HL-60 (cell line): ENCODE measurements at regions not wholly inside any gene's neighbourhood (a gene's known extent, or its start where the extent isn't known, plus 50 kb on each side); places are given as distances from the start of the nearest gene placed in this dataset.
"Not testable (repeated sequence)": the region's sequence is repeated elsewhere in the genome, so short reads cannot be mapped to it uniquely, and the experiment has no call there.

Experiments used
- GABPA ChIP-seq: IDR thresholded peaks from 2 replicates; pipeline ENCODE4 v1.6.1; 2012; ENCODE audit warnings: low read depth
- POLR2AphosphoS5 ChIP-seq: IDR thresholded peaks from 2 replicates; pipeline ENCODE4 v1.6.1; 2012; ENCODE audit warnings: low read depth
- TF ChIP-seq, protein P1 (sequence below): IDR thresholded peaks from one replicate; pipeline ENCODE4 v1.5.1; 2011; ENCODE audit warnings: low read length, control low read depth, inconsistent platforms; ENCODE audit not compliant: insufficient read depth
- TF ChIP-seq, protein P2 (sequence below): IDR thresholded peaks from 2 replicates; pipeline ENCODE4 v1.6.1; 2012; ENCODE audit warnings: low read depth; ENCODE audit not compliant: insufficient replicate concordance

GRCh38 chr15:84156588-84156840, 79.1 kb upstream of the GOLGA6L4 start:
- not testable (repeated sequence) for TF ChIP-seq POLR2AphosphoS5, GABPA
- TF ChIP-seq, protein P1, sequence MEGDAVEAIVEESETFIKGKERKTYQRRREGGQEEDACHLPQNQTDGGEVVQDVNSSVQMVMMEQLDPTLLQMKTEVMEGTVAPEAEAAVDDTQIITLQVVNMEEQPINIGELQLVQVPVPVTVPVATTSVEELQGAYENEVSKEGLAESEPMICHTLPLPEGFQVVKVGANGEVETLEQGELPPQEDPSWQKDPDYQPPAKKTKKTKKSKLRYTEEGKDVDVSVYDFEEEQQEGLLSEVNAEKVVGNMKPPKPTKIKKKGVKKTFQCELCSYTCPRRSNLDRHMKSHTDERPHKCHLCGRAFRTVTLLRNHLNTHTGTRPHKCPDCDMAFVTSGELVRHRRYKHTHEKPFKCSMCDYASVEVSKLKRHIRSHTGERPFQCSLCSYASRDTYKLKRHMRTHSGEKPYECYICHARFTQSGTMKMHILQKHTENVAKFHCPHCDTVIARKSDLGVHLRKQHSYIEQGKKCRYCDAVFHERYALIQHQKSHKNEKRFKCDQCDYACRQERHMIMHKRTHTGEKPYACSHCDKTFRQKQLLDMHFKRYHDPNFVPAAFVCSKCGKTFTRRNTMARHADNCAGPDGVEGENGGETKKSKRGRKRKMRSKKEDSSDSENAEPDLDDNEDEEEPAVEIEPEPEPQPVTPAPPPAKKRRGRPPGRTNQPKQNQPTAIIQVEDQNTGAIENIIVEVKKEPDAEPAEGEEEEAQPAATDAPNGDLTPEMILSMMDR, result not testable (repeated sequence)
- TF ChIP-seq, protein P2, sequence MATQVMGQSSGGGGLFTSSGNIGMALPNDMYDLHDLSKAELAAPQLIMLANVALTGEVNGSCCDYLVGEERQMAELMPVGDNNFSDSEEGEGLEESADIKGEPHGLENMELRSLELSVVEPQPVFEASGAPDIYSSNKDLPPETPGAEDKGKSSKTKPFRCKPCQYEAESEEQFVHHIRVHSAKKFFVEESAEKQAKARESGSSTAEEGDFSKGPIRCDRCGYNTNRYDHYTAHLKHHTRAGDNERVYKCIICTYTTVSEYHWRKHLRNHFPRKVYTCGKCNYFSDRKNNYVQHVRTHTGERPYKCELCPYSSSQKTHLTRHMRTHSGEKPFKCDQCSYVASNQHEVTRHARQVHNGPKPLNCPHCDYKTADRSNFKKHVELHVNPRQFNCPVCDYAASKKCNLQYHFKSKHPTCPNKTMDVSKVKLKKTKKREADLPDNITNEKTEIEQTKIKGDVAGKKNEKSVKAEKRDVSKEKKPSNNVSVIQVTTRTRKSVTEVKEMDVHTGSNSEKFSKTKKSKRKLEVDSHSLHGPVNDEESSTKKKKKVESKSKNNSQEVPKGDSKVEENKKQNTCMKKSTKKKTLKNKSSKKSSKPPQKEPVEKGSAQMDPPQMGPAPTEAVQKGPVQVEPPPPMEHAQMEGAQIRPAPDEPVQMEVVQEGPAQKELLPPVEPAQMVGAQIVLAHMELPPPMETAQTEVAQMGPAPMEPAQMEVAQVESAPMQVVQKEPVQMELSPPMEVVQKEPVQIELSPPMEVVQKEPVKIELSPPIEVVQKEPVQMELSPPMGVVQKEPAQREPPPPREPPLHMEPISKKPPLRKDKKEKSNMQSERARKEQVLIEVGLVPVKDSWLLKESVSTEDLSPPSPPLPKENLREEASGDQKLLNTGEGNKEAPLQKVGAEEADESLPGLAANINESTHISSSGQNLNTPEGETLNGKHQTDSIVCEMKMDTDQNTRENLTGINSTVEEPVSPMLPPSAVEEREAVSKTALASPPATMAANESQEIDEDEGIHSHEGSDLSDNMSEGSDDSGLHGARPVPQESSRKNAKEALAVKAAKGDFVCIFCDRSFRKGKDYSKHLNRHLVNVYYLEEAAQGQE, result not testable (repeated sequence)
